NT2/D1 (cell line): ENCODE measurements at regions not wholly inside any gene's neighbourhood (a gene's known extent, or its start where the extent isn't known, plus 50 kb on each side); places are given as distances from the start of the nearest gene placed in this dataset.

Experiments
- DNase-seq: peaks from one replicate; pipeline ENCODE4 v3.0.0-alpha.2; 2011; ENCODE audit warnings: low read depth, low spot score
- H3K27me3 ChIP-seq: 2 replicates; pipeline ENCODE4 v1.6.0; 2011; ENCODE audit warnings: mild to moderate bottlenecking; ENCODE audit not compliant: insufficient read length, insufficient read depth
- H3K36me3 ChIP-seq: 2 replicates; pipeline ENCODE4 v1.6.1; 2011; ENCODE audit warnings: mild to moderate bottlenecking, low read length, mixed read lengths; ENCODE audit not compliant: insufficient read depth, insufficient read length
- H3K4me1 ChIP-seq: 2 replicates; pipeline ENCODE4 v1.5.1; 2011; ENCODE audit not compliant: insufficient read depth, insufficient read length
- H3K4me3 ChIP-seq: 2 replicates; pipeline ENCODE4 v1.5.1; 2011; ENCODE audit warnings: low read depth; ENCODE audit not compliant: insufficient read length
- H3K9ac ChIP-seq: 2 replicates; pipeline ENCODE4 v1.6.0; 2011; ENCODE audit warnings: low read depth; ENCODE audit not compliant: insufficient read length
- H3K9me3 ChIP-seq: 2 replicates; pipeline ENCODE4 v1.5.1; 2011; ENCODE audit warnings: mild to moderate bottlenecking, low read length; ENCODE audit not compliant: insufficient read depth
- SUZ12 ChIP-seq: IDR thresholded peaks from 2 replicates; pipeline ENCODE4 v1.6.1; 2011; ENCODE audit not compliant: insufficient read length, insufficient read depth; ENCODE audit errors: extremely low read depth
- YY1 ChIP-seq: IDR thresholded peaks from 2 replicates; pipeline ENCODE4 v1.6.1; 2011; ENCODE audit not compliant: insufficient read length, insufficient read depth
- ZNF274 ChIP-seq: IDR thresholded peaks from 2 replicates; pipeline ENCODE4 v1.6.1; 2011; ENCODE audit warnings: mild to moderate bottlenecking, low read depth, low read length

GRCh38 chr9:7622481-7622880 lies 177.1 kb downstream of the DMAC1 start:
- H3K36me3 ChIP-seq: no peaks in the 10 kb centered on the region
- DNase-seq: no peak
- no peak for TF ChIP-seq ZNF274
- TF ChIP-seq SUZ12: no peak
- TF ChIP-seq YY1: no peak
- no peak overlapping the region for H3K9ac ChIP-seq
- H3K4me3 ChIP-seq: no peak overlapping the region
- no peaks in the 10 kb centered on the region for H3K27me3 ChIP-seq
- no peaks in the 10 kb centered on the region for H3K4me1 ChIP-seq
- no peaks in the 10 kb centered on the region for H3K9me3 ChIP-seq

GRCh38 chr9:7615344-7615743 lies 184.2 kb downstream of the DMAC1 start:
- no peak overlapping the region for H3K4me3 ChIP-seq
- H3K4me1 ChIP-seq: no peaks in the 10 kb centered on the region
- H3K9me3 ChIP-seq: no peaks in the 10 kb centered on the region
- TF ChIP-seq YY1 (no peak), SUZ12 (no peak), ZNF274 (no peak)
- DNase-seq: no peak
- no peaks in the 10 kb centered on the region for H3K27me3 ChIP-seq
- no peaks in the 10 kb centered on the region for H3K36me3 ChIP-seq
- H3K9ac ChIP-seq: no peak overlapping the region

GRCh38 chr9:7613931-7614330 lies 185.6 kb downstream of the DMAC1 start:
- H3K27me3 ChIP-seq: no peaks in the 10 kb centered on the region
- H3K4me1 ChIP-seq: no peaks in the 10 kb centered on the region
- H3K9ac ChIP-seq: no peak overlapping the region
- no peak for DNase-seq
- no peaks in the 10 kb centered on the region for H3K36me3 ChIP-seq
- no peak overlapping the region for H3K4me3 ChIP-seq
- H3K9me3 ChIP-seq: no peaks in the 10 kb centered on the region
- TF ChIP-seq SUZ12 (no peak), YY1 (no peak), ZNF274 (no peak)

GRCh38 chr9:7608261-7608660 lies 191.3 kb downstream of the DMAC1 start:
- H3K9ac ChIP-seq: no peak overlapping the region
- no peaks in the 10 kb centered on the region for H3K4me1 ChIP-seq
- DNase-seq: no peak
- no peaks in the 10 kb centered on the region for H3K27me3 ChIP-seq
- H3K36me3 ChIP-seq: no peaks in the 10 kb centered on the region
- no peak overlapping the region for H3K4me3 ChIP-seq
- TF ChIP-seq SUZ12: no peak
- TF ChIP-seq YY1: no peak
- no peak for TF ChIP-seq ZNF274
- H3K9me3 ChIP-seq: no peaks in the 10 kb centered on the region

GRCh38 chr9:7607421-7607820 lies 192.2 kb downstream of the DMAC1 start:
- Histone ChIP-seq H3K4me3 (no peak overlapping the region), H3K36me3 (no peaks in the 10 kb centered on the region), H3K9me3 (no peaks in the 10 kb centered on the region), H3K27me3 (no peaks in the 10 kb centered on the region), H3K9ac (no peak overlapping the region), H3K4me1 (no peaks in the 10 kb centered on the region)
- no peak for TF ChIP-seq ZNF274
- TF ChIP-seq SUZ12: no peak
- no peak for TF ChIP-seq YY1
- no peak for DNase-seq

- Histone ChIP-seq H3K9me3 (no peaks in the 10 kb centered on the region), H3K4me3 (no peak overlapping the region), H3K27me3 (no peaks in the 10 kb centered on the region), H3K9ac (no peak overlapping the region), H3K36me3 (no peaks in the 10 kb centered on the region), H3K4me1 (no peaks in the 10 kb centered on the region)
- TF ChIP-seq ZNF274 (no peak), YY1 (no peak), SUZ12 (no peak)
- no peak for DNase-seq
Observed at GRCh38 chr9:7606591-7606990, 193.0 kb downstream of the DMAC1 start.

GRCh38 chr9:7601739-7602138 lies 197.8 kb downstream of the DMAC1 start:
- Histone ChIP-seq H3K9ac (no peak overlapping the region), H3K4me3 (no peak overlapping the region)
- DNase-seq: no peak

GRCh38 chr9:7597716-7598115 lies 201.9 kb downstream of the DMAC1 start:
- Histone ChIP-seq H3K4me3 (no peak overlapping the region), H3K4me1 (no peaks in the 10 kb centered on the region), H3K9me3 (no peaks in the 10 kb centered on the region), H3K27me3 (no peaks in the 10 kb centered on the region), H3K9ac (no peak overlapping the region), H3K36me3 (no peaks in the 10 kb centered on the region)
- no peak for TF ChIP-seq YY1
- TF ChIP-seq SUZ12: no peak
- TF ChIP-seq ZNF274: no peak
- DNase-seq: no peak

More at GRCh38 chr9:7601739-7602138, 197.8 kb downstream of the DMAC1 start:
- no peaks in the 10 kb centered on the region for H3K36me3 ChIP-seq
- no peaks in the 10 kb centered on the region for H3K4me1 ChIP-seq
- no peak for TF ChIP-seq SUZ12
- TF ChIP-seq ZNF274: no peak
- TF ChIP-seq YY1: no peak
- no peaks in the 10 kb centered on the region for H3K27me3 ChIP-seq
- H3K9me3 ChIP-seq: no peaks in the 10 kb centered on the region
